Esophagus mucosa (tissue), 1 donor: ENCODE measurements at regions not wholly inside any gene's neighbourhood (a gene's known extent, or its start where the extent isn't known, plus 50 kb on each side); places are given as distances from the start of the nearest gene placed in this dataset.
A peak's percentile ranks its signal among the peaks of the same experiment; 100 is the strongest.
"Not testable (repeated sequence)": the region's sequence is repeated elsewhere in the genome, so short reads cannot be mapped to it uniquely, and the experiment has no call there.

Experiments used
- ATAC-seq: fragments of 200-7000 bp; cut with Tn5 transposase; one replicate; pipeline ENCODE4 v1.9.1; 2020
- donor health status: DM: yes; HTN: yes; CAD: no.

DNA sequence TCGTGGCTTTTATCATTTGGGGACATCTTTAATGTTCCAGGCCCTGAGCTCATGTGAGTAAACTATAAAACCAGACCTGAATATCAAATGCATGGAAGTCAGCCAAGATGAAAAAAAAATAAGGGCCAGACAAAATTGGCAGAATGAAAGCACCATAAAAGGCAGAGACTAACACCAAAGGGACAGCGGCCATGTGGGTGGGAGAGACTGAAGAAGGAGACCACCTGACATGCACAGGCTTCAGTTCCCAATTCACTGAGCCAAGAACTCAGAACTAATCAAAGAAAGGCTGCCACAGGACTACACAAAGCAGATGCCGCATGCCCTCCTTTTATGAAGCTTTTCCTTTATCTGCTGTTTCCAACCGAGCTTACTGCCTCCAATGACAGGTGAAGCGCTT lies 267.1 kb downstream of the RAD51AP2 start:
- no peak for ATAC-seq

DNA sequence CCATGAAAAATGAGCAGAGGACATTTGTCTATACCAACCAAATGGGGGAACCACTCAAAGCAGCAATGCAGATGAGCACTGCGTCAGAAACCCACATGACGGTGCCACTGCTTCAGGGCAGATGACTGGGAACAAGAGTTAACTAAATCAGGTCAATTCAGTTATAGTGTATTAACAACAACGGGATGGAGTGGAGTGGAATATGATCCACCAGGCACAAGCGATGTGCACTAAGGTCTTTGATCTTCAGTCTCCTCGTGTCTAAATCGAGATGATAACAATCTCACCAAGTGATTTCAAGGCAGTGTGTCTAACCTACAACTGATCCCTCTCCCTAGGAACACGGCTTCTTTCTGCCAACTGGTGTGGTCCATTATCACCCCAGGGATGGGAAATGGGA lies 269.0 kb downstream of the RAD51AP2 start:
- no peak for ATAC-seq

DNA sequence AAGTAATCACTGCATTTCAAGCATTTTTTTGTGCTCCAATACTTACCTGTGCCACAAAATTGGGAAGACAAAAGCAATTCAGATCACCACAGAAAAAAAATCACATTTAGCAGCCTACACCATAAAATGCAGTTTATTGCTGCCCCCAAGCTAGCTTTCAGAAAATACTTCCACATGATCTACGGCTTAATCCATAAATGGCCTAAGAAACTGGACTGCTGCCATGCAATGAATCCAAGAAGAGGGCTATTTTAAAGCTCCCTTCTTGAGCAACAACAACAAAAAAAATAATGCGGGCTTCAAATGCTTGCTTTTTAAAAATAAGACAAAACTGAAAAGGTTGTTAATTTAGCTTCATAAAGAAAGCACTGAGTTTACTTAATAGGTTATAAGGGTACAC lies 272.3 kb downstream of the RAD51AP2 start:
- ATAC-seq, result no peak

DNA sequence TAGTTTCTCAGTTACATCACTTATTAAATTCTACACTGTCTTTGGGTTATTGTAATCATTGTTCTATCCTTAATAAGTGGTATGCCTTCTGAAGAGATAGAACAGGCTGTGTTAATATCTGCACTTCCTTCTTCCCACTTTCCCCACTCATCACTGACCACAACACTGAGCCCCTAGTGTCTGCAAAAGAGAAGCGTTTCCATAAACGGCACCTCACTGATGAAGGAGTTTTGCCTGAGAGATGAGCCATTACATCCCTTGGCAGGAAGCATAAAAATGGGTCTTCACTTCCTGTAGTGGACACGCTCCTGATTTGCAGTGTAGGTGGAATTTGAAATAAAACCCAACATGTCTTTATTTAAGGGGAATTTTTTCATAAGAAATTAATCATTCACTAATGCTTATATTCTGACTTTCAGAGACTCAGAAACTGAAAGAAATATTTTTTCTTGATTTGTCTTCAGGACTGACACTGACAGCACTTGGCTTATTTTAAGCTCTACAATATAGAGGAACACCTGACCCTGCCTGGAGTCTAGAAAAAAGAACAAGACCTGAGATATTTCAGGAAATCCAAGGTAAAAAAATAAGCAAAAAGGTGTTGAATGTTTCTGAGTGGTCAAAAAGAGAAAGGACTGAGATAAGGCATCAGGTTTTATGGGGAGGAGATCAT lies 275.3 kb downstream of the RAD51AP2 start:
- no peak for ATAC-seq

DNA sequence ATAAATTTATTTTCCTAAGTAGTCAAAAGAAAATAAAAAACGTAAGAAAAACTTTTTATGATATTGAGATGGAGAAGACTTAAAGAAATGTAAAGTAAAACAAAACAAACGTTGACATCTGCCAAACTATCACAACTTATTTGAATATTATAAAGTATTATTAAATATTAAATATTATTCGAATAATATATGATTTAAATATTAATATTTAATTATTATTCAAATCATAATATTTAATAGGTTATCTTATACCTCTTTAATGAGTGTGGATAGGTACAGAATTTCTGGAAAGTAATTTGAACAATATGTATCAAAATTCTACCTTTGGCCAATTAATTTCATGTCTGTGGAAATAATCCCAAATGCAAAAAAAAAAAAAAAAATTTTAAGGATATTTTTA lies 278.7 kb downstream of the RAD51AP2 start:
- no peak for ATAC-seq

DNA sequence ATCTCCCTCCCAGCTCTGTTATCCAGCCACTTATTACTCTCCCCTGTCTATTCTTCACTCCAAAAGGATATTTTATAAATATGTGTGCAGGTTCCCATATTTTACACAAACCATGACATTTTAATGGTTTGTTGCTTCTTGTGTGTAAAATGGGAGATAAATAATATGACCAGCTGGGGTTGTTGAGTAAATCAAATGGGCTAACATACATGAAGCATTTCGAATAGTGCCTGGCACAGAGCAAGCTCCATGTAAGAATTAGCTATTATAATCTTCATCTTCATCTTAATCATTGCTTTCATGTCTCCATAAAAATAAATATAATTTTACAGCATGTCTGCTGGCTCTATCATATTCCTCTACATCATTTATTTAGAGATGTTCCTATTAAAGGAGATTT lies 283.1 kb downstream of the RAD51AP2 start:
- ATAC-seq, result no peak

DNA sequence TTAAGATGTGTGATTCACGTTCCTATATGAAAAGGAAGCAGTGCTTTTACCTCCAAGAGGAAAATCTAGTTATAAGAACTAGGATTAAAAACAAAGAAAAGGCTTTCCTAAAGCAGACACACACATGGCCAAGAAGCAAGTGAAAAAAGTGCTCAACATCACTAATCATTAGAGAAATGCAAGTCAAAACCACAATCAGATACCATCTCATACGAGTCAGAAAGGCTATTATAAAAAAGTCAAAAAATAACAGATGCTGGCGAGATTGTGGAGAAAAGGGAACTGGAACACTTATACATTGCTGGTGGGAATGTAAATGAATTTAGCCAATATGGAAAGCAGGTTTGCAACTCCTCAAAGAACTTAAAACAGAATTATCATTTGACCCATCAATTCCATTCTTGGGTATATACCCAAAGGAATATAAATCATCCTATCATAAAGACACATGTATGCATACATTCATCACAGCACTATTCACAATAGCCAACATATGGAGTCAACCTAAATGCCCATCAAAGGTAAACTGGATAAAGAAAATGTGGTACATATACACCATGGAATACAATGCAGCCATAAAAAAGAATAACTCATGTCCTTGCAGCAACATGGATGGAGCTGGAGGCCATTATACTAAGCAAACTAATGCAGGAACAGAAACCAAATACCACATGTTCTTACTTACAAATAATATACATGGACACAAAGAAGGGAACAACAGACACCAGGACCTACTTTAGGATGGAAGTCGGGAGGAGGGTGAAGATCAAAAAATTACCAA lies 285.3 kb downstream of the RAD51AP2 start:
- no peak for ATAC-seq

DNA sequence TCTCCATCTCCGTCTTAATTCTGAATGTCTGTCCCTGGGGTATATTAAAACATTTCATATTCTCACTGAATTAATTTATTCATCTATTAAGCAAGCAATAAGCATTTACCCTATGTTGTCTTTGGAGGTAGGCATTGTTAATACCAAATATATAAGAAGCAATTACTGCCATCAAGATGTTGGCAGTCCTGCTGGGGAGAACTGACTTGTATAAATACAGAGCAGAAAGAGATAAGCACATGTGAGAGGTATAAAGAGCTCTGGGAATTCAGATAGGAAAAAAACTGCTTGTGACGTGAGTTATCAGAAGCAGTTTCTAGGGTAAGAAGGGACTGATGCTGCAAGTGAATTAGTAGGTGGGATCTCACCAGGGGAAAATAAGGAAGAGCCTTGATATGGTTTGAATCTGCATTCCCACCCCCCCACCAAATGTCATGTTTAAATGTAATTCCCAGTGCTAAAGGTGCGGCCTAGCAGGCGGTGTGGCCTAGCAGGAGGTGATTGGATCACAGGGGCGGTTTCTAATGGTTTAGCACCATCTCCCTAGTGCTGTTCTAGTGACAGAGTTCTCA lies 286.8 kb downstream of the RAD51AP2 start:
- ATAC-seq, result no peak

DNA sequence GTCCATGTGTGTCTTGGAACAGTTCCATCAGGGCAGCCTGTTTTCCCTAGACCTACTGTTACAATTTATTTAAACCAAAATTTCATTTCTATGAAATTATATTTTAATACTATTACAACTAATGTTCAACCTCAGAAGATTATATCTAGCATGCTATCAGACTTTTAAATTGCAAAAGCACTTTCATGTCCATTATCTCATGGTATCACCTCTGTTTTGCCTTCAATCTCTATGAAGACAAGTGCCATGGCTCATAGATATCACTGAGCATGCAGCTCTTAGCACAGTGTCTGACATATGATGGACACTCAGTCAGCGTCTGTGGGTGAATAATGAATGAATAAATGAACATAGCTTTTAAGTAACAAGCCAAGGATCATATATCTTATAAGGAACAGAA lies 288.8 kb downstream of the RAD51AP2 start:
- no peak for ATAC-seq

DNA sequence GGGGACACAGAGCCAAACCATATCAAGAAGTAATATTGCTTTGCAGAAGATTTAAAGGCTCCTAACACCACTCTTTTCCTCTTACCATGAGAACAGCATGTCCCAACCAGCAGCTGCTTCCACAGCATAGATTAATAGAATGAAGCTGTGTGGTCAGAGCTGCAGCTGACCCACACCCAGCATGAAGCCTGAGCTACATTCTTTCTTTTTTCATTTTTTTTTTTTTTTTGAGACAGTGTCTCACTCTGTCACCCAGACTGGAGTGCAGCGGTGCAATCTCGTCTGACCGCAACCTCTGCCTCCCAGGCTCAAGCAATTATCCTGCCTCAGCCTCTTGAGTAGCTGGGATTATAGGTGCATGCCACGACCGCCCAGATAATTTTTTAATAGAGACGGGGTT lies 289.8 kb downstream of the RAD51AP2 start:
- no peak for ATAC-seq

DNA sequence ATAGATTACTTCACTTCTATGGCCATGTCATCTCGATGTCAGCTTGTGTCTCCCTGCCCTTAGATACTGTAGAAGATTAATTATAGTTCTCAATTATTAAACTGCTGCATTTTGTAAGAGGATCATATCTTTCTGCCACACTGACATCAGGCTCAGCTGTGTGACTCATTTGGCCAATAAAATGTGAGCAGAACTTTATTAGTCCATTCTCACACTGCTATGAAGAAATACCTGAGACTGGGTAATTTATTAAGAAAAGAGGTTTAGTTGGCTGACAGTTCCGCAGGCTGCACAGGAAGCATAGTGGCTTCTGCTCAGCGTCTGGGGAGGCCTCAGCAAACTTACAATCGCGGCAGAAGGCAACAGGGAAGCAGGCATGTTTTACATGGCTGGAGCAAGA lies 290.4 kb downstream of the RAD51AP2 start:
- ATAC-seq, result no peak

DNA sequence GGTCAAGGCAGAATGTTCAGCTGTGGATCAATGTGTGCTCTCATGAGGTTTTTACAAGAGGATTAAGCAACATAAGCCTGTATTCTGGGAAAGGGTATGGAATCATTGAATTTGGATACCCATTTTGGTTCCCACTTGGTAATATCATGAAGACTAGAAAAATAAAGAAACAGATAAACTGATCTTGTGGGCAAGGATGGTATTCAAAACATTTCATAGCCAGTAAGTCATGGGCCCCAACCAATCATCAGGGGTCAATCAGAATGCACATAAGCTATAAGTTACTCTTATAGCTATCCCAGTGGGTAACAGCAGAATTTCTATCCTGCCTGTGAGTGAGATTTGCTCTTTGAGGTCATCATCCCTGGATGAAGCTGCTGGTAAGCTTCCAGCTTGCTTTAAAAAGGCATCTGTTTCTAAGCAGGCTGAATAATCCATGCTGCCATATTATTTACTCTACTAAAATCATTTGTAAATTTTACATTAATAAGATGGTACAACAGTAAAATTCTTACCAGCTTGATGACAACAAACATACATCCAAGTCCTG lies 291.2 kb downstream of the RAD51AP2 start:
- no peak for ATAC-seq

DNA sequence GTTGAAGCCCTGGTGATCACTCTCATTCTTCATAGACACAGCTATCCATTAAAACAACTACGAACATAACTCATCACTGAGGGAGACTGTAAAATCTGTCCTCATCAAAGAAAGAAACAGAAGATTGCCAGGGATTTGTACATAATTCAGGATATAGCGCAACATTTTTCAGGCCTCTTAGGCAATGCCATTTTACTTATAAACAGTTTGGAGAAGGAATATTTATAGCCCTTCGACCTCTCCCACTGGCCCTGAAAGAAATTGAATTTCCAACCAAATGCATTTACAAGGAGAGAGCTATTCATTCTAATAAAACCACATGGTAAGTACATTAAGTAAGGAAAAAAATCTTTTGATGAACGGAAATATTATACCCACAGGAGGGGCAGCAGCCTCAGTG lies 295.0 kb downstream of the RAD51AP2 start:
- no peak for ATAC-seq

DNA sequence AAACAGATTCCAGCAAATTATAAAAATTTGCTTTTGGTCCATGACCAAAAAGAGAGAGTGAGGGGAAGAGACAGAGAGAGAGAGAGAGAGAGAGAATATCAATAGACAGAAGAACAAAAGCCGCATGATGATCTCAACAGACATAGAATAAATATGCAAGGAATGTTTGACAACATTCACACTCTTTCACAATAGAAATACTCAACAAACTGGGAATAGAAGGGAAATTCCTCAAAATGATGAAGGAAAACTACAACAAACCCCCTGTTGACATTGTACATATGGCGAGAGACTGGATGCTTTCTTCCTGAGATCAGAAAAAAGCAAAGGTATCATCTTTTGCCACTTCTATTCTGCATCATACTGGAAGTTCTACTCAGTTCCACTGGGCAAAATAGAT lies 309.7 kb downstream of the RAD51AP2 start:
- ATAC-seq, result no peak

DNA sequence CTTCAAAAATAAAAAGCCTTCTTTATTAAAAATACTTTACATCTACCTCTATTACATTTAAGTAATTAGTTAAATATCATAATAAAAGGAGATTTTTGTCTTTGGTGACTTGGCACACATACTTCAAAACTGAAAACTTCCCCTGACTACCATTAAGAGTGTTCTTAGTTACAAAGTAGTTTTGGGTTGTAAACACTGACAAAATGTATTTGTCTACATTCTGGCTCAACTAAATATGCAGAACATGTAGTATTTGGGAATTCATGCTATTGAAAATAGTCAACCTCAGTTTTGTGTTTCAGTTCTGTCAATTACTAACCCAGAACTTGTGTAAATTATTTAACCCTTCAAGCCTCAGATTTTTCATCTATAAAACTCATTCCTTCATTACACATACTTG lies 311.5 kb downstream of the RAD51AP2 start:
- no peak for ATAC-seq

DNA sequence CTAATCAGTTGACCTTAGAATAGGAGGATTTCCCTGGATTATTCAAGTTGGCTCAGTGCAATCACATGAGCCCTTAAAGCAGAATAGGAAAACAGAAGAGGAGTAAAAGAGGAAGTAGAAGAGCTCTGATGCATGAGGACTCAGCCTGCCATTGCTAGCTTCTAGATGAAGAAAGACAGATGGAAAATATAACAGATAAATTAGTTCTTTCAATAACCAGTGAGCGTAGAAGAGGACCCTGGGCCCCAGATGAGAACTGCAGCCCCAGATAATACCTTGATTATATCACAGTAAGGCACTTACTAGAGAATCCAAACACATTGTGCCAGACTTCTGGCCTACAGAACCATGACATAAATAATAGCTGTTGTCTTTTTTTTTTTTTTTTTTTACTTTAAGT lies 314.0 kb downstream of the RAD51AP2 start:
- not testable (repeated sequence) for ATAC-seq

DNA sequence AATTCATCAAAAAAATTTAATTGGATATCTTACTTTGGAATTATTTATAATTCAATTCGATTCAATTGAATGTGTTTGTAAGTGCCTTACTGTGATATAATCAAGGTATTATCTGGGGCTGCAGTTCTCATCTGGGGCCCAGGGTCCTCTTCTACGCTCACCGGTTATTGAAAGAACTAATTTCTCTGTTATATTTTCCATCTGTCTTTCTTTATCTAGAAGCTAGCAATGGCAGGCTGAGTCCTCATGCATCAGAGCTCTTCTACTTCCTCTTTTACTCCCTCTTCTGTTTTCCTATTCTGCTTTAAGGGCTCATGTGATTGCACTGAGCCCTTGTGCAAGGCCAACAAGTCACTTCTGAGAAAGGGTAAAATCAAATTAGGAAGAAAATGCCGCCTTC lies 315.6 kb downstream of the RAD51AP2 start:
- ATAC-seq, result peak; percentile 22

DNA sequence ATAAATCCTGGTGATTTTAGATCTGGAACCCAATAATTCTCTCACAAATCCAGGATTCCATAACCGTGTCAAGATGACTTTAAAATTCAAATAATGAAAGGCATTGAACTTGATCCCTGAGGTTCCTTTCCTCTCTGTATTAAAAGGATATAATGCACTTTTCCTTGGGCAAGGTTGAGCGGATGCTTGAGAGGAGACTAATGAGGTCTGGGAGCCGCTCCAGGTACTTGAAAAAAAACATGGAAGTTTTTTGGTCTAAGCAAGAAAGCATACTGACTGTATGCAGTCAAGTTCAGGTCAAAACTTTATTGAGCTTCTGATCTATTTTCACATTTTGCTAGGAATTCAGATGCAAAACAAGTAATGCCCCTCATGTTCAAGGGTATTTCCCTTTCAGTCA lies 318.5 kb downstream of the RAD51AP2 start:
- no peak for ATAC-seq

DNA sequence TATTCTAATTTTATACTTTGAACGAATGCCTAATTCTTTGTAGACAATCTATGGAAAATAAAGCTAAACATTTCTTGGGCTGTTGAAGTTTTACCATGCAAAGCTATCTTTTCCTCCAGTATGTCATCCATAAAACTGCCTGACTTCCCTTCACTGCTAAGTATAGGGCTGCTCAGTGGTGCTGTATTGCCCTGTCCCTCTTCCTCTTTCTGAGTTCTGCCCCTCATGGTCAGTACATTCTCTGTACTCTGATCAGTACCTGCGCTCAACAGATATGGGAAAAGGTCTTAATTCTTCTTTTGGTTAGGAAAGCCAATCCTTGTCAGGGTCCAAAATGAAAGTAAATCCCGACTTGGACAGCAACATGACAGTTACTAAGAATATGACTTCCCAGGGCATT lies 321.9 kb downstream of the RAD51AP2 start:
- ATAC-seq, result no peak

DNA sequence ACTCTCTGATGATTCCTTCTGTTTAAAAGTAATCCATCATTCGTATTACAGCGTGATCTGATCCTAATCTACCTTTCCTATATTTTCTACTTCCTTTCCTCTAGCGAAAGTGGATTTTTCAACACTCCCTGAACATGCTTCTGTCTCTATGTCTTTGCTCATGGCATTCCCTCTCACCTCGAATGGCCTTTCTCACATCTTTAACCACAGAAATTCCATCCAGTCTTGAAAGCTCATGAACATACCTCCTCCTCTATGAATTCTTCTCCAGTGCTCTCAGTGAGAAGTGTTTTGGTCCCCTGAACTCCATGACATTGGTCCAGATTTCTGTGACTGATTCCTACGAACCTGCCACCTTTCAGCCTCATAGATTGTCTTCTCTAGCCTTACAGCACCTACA lies 323.2 kb downstream of the RAD51AP2 start:
- ATAC-seq, result no peak

DNA sequence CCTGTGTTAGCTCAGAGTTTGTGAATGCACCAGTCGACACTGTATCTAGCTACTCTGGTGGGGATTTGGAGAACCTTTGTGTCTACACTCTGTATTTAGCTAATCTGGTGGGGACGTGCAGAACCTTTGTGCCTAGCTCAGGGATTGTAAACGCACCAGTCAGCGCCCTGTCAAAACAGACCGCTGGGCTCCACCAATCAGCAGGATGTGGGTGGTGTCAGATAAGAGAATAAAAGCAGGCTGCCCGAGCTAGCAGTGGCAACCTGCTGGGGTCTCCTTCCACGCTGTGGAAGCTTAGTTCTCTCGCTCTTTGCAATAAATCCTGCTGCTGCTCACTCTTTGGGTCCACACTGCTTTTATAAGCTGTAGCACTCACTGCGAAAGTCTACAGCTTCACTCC lies 324.2 kb downstream of the RAD51AP2 start:
- ATAC-seq, result no peak

DNA sequence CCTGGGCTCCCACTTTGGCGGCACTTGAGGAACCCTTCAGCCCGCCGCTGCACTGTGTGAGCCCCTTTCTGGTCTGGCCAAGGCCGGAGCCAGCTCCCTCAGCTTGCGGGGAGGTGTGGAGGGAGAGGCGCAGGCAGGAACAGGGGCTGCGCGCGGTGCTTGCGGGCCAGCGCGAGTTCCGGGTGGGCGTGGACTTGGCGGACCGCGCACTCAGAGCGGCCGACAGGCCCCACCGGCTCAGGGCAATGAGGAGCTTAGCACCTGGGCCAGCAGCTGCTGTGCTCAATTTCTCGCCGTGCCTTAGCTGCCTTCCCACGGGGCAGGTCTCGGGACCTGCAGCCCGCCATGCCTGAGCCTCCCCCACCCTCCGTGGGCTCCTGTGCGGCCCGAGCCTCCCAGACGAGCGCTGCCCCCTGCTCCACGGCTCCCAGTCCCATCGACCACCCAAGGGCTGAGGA lies 324.8 kb downstream of the RAD51AP2 start:
- ATAC-seq, result not testable (repeated sequence)

DNA sequence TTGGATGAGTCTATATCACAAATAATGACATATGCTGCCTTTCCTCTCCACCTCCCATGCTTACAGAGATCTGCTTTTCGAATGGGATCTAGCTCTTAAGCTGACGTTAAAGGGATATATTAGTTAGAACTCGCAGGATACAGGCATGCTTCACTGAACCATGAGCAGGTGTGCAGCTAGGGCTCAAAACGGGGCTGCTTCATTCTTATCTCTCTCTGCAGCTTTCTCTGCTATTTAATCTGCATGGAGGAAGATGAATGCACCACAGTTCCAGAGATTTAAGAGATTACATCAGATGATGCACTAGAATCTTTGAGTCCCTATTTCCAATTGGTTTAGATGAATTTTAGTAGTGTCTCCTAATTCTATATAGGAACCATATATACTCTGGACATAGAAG lies 327.0 kb downstream of the RAD51AP2 start:
- no peak for ATAC-seq

DNA sequence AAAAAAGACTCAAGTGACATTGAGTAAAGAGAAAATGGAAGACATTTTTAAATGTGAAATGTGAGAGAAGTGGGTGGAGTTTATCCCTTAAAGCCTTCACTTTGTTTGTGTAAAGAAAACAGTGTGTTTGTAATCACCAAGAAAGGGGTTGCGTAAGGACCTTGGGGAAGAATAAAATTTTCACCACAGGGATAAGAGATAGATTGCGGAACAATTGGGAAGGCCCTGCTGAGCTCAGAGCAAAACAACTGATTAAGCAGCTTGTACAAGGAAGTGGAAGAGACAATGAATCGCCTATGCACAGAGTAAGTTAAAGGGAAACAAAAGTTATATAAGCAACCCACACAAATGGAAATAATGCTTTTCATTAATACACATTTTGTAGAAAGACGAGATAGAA lies 327.7 kb downstream of the RAD51AP2 start:
- ATAC-seq, result no peak
